Tibial nerve (tissue), 4 donors: ENCODE measurements at regions not wholly inside any gene's neighbourhood (a gene's known extent, or its start where the extent isn't known, plus 50 kb on each side); places are given as distances from the start of the nearest gene placed in this dataset.

Experiments
- CTCF ChIP-seq, 5 experiments: fragments of 200-600 bp in 3 of 5; fragments of 450-650 bp in 2 of 5; sonication (generic) in 3 of 5; IDR thresholded peaks; one replicate each; pipeline ENCODE4 v1.5.1; 2016 to 2019; ENCODE audit warnings: antibody characterized with exemption in 5 of 5, mild to moderate bottlenecking in 3 of 5, moderate library complexity in 2 of 5
- EP300 ChIP-seq, 2 donors: sonication (generic); formaldehyde crosslinking; IDR thresholded peaks; one replicate each; pipeline ENCODE4 v1.6.1; 2017; ENCODE audit warnings: antibody characterized with exemption in 2 of 2, mild to moderate bottlenecking in 1 of 2
- POLR2A ChIP-seq, 2 donors: fragments of 450-650 bp; IDR thresholded peaks; one replicate each; pipeline ENCODE4 v1.6.1; 2017; ENCODE audit warnings: antibody characterized with exemption in 2 of 2, mild to moderate bottlenecking in 2 of 2, moderate library complexity in 2 of 2

GRCh38 chr12:77222336-77222735, 157.0 kb upstream of the E2F7 start:
- no peak for TF ChIP-seq CTCF (IDR thresholded peaks at IDR 0.05)
- TF ChIP-seq POLR2A (IDR thresholded peaks at IDR 0.05): no peak
- no peak for TF ChIP-seq EP300 (IDR thresholded peaks at IDR 0.05)
